ENCODE measurements at regions not wholly inside any gene's neighbourhood (a gene's known extent, or its start where the extent isn't known, plus 50 kb on each side); places are given as distances from the start of the nearest gene placed in this dataset.

- TF ChIP-seq CTCF (conservative IDR thresholded peaks at IDR 0.05; ENCODE audit: low read depth in 2 of 2) = no peak
- TF ChIP-seq JUNB (IDR thresholded peaks at IDR 0.05; ENCODE audit: unreplicated experiment) = no peak
Measured at GRCh38 chr17:13266606-13267005, 248.8 kb upstream of the ELAC2 start.
